IMR-90 (cell line): ENCODE measurements at regions not wholly inside any gene's neighbourhood (a gene's known extent, or its start where the extent isn't known, plus 50 kb on each side); places are given as distances from the start of the nearest gene placed in this dataset.

Experiments used
- ATAC-seq: fragments of 200-7000 bp; cut with Tn5 transposase; 2 replicates; pipeline ENCODE4 v1.9.1; 2020; ENCODE audit warnings: low read depth, mild to moderate bottlenecking, moderate library complexity
- BruUV-seq: library from RNA; stranded (reverse); fragments of 400-500 nt; replicated peaks from 2 replicates; lab custom pipeline; 2021; lab: Mats Ljungman, UMichigan
- CTCF ChIA-PET: fragments of 300-600 bp; formaldehyde crosslinking; extraction: SDS; loops from one replicate; lab custom pipeline; 2021; ENCODE audit warnings: antibody characterized with exemption; lab: Yijun Ruan, JAX
- POLR2A ChIA-PET: fragments of 300-600 bp; sonication (Branson Sonifier 250); formaldehyde crosslinking; loops from one replicate; lab custom pipeline; 2022; ENCODE audit warnings: antibody characterized with exemption; ENCODE audit not compliant: unreplicated experiment; lab: Charles Lee
- DNase-seq: peaks from one replicate; pipeline ENCODE4 v3.0.0; 2013
- H2AFZ ChIP-seq: replicated peaks from 2 replicates; pipeline ENCODE3; 2013; ENCODE audit warnings: low read length, mild to moderate bottlenecking; ENCODE audit not compliant: poor library complexity
- H2AK5ac ChIP-seq: 2 replicates; pipeline ENCODE4 v1.6.1; 2013; ENCODE audit warnings: low read depth, low read length, inconsistent platforms
- H2AK9ac ChIP-seq: replicated peaks from 2 replicates; pipeline ENCODE3; 2013; ENCODE audit warnings: mild to moderate bottlenecking, low read depth, low read length, moderate library complexity; ENCODE audit not compliant: poor library complexity
- H2BK120ac ChIP-seq: 2 replicates; pipeline ENCODE4 v1.6.1; 2013; ENCODE audit warnings: low read depth, low read length, inconsistent platforms
- H2BK15ac ChIP-seq: 3 replicates; pipeline ENCODE4 v1.6.1; 2013; ENCODE audit warnings: low read depth, low read length, inconsistent platforms
- H2BK20ac ChIP-seq: 2 replicates; pipeline ENCODE4 v1.6.1; 2013; ENCODE audit warnings: low read depth, mild to moderate bottlenecking, inconsistent platforms, low read length, moderate library complexity
- H2BK5ac ChIP-seq: 2 replicates; pipeline ENCODE4 v1.6.1; 2013; ENCODE audit warnings: mild to moderate bottlenecking, low read depth, low read length, inconsistent platforms; ENCODE audit not compliant: poor library complexity, severe bottlenecking
- H3K14ac ChIP-seq: replicated peaks from 2 replicates; pipeline ENCODE4 v1.6.1; 2013; ENCODE audit warnings: low read depth, low read length, inconsistent platforms
- H3K18ac ChIP-seq: 2 replicates; pipeline ENCODE4 v1.6.1; 2013; ENCODE audit warnings: low read depth, low read length, control low read depth
- H3K23ac ChIP-seq: 2 replicates; pipeline ENCODE4 v1.6.1; 2013; ENCODE audit warnings: low read depth, low read length, inconsistent platforms
- H3K27ac ChIP-seq: 2 replicates; pipeline ENCODE4 v1.5.1; 2013; ENCODE audit warnings: mild to moderate bottlenecking, control low read depth, low read length; ENCODE audit not compliant: insufficient read depth
- H3K27me3 ChIP-seq: 2 replicates; pipeline ENCODE4 v1.6.1; 2013; ENCODE audit warnings: low read length; ENCODE audit not compliant: control insufficient read depth, insufficient read depth
- H3K36me3 ChIP-seq: 2 replicates; pipeline ENCODE4 v1.6.1; 2013; ENCODE audit warnings: low read length, mixed read lengths; ENCODE audit not compliant: control insufficient read depth, insufficient read depth
- H3K4ac ChIP-seq: 2 replicates; pipeline ENCODE4 v1.6.1; 2013; ENCODE audit warnings: low read depth, low read length, inconsistent platforms
- H3K4me1 ChIP-seq: 2 replicates; pipeline ENCODE4 v1.6.1; 2013; ENCODE audit warnings: low read length, mixed read lengths; ENCODE audit not compliant: control insufficient read depth, insufficient read depth
- H3K4me2 ChIP-seq: 2 replicates; pipeline ENCODE4 v1.6.1; 2013; ENCODE audit warnings: low read depth, mild to moderate bottlenecking, control low read depth, low read length, moderate library complexity
- H3K4me3 ChIP-seq: 2 replicates; pipeline ENCODE4 v1.5.1; 2013; ENCODE audit warnings: low read depth, mild to moderate bottlenecking, control low read depth, low read length, moderate library complexity; ENCODE audit not compliant: insufficient read depth
- H3K56ac ChIP-seq: 2 replicates; pipeline ENCODE4 v1.6.1; 2013; ENCODE audit warnings: low read length, inconsistent platforms; ENCODE audit not compliant: insufficient read depth; ENCODE audit errors: extremely low read depth
- H3K79me1 ChIP-seq, 2 experiments: 2 replicates each; pipeline ENCODE4 v1.6.1; 2013; ENCODE audit warnings: low read length in 2 of 2, inconsistent platforms in 1 of 2, low read depth in 1 of 2
- H3K9ac ChIP-seq: 2 replicates; pipeline ENCODE4 v1.6.1; 2013; ENCODE audit warnings: low read depth, low read length, control low read depth
- H3K9me1 ChIP-seq: 2 replicates; pipeline ENCODE4 v1.6.1; 2013; ENCODE audit warnings: low read length, inconsistent platforms; ENCODE audit not compliant: insufficient read depth
- H3K9me3 ChIP-seq: 2 replicates; pipeline ENCODE4 v1.6.1; 2013; ENCODE audit warnings: low read length; ENCODE audit not compliant: control insufficient read depth, insufficient read depth
- H4K20me1 ChIP-seq: 2 replicates; pipeline ENCODE4 v1.6.1; 2013; ENCODE audit warnings: low read length, inconsistent platforms; ENCODE audit not compliant: insufficient read depth
- H4K5ac ChIP-seq: 2 replicates; pipeline ENCODE4 v1.6.1; 2013; ENCODE audit warnings: mild to moderate bottlenecking, low read depth, low read length, control low read depth
- H4K8ac ChIP-seq, 2 experiments: 2 replicates each; pipeline ENCODE4 v1.6.1; 2013; ENCODE audit warnings: low read depth in 2 of 2, low read length in 2 of 2, control low read depth in 1 of 2, inconsistent platforms in 1 of 2
- H4K91ac ChIP-seq: 2 replicates; pipeline ENCODE4 v1.6.1; 2013; ENCODE audit warnings: low read depth, low read length, inconsistent platforms; ENCODE audit not compliant: insufficient read depth
- FOS ChIP-seq: fragments of 150-350 bp; IDR thresholded peaks from 2 replicates; pipeline ENCODE4 v1.6.1; 2016; ENCODE audit warnings: low read depth, low read length
- RCOR1 ChIP-seq: IDR thresholded peaks from 2 replicates; pipeline ENCODE4 v1.6.1; 2012; ENCODE audit warnings: mild to moderate bottlenecking, low read length, improper control_type of control experiment; ENCODE audit not compliant: insufficient replicate concordance
- WGBS, 2 experiments: methylation state at CpG; one replicate each; pipeline versions ENCODE4 v1.1.5 to v1.1.7; 2013; ENCODE audit warnings: missing lambda C conversion rate in 2 of 2; ENCODE audit not compliant: insufficient read length in 1 of 2; ENCODE audit errors: extremely low coverage in 2 of 2; 5-methylcytosine and 5-hydroxymethylcytosine counted together
- dilution Hi-C: fragments of 300-500 bp; cut with HindIII; formaldehyde crosslinking; loops from one replicate; pipeline ENCODE4 v1.14.3; 2018; ENCODE audit warnings: low sequenced_read_pairs; ENCODE audit not compliant: unreplicated experiment
- in situ Hi-C: fragments of 300-500 bp; cut with MboI; formaldehyde crosslinking; loops from 3 replicates; pipeline ENCODE4 v1.14.3; 2019; ENCODE audit warnings: low sequenced_read_pairs, inconsistent platforms, mixed read lengths
- intact Hi-C: fragments of 100-400 bp; cut with micrococcal nuclease; formaldehyde crosslinking; loops from 2 replicates; pipeline ENCODE4 v1.10.0; 2022

- H3K79me1 ChIP-seq, result no peaks in the 10 kb centered on the region
- no peak overlapping the region for H3K4me3 ChIP-seq
- H3K14ac ChIP-seq, result no peak overlapping the region
- no peak overlapping the region for H2BK120ac ChIP-seq
- H3K23ac ChIP-seq, result no peak overlapping the region
- dilution Hi-C loops (no loop called here), in situ Hi-C loops (no loop called here), intact Hi-C loops (no loop called here)
- no peak overlapping the region for H3K4ac ChIP-seq
- H3K27me3 ChIP-seq, result no peaks in the 10 kb centered on the region
- H4K5ac ChIP-seq, result no peak overlapping the region
- H3K27ac ChIP-seq, result no peak overlapping the region
- H2AK9ac ChIP-seq, result no peak overlapping the region
- ATAC-seq, result no peak
- TF ChIP-seq FOS, result no peak
- TF ChIP-seq RCOR1, result no peak
- no peaks in the 10 kb centered on the region for H3K9me1 ChIP-seq
- POLR2A ChIA-PET, result no interaction called here
- H2BK20ac ChIP-seq, result no peak overlapping the region
- no TSS peak for BruUV-seq
- H2AFZ ChIP-seq, result peak overlapping the region; percentile 65
- H3K4me1 ChIP-seq, result 0 out of 2 replicates have a peak, but pooled peaks cover 3% of the 10 kb centered on the region
- H3K4me2 ChIP-seq, result no peak overlapping the region
- no peak overlapping the region for H3K9ac ChIP-seq
- no peak overlapping the region for H4K91ac ChIP-seq
- DNase-seq, result no peak
- no peak overlapping the region for H3K18ac ChIP-seq
- no peak overlapping the region for H2BK15ac ChIP-seq
- no peak overlapping the region for H2BK5ac ChIP-seq
- H4K20me1 ChIP-seq, result no peaks in the 10 kb centered on the region
- no peak overlapping the region for H4K8ac ChIP-seq
- no peaks in the 10 kb centered on the region for H3K36me3 ChIP-seq
- no peaks in the 10 kb centered on the region for H3K9me3 ChIP-seq
- 90% methylated on average over 8 of the region's 13 CpGs; no CpG with 5 or more reads in 1 of the 2 experiments for WGBS, 2 experiments
- CTCF ChIA-PET, result no interaction called here
- no peak overlapping the region for H3K56ac ChIP-seq
- H2AK5ac ChIP-seq, result 0 out of 2 replicates have a peak overlapping the region, but pooled peaks have one; percentile 9
Measured at GRCh38 chr17:62898239-62898864, 67.7 kb upstream of the TANC2 start.
